DMS53 (cell line): ENCODE measurements at regions not wholly inside any gene's neighbourhood (a gene's known extent, or its start where the extent isn't known, plus 50 kb on each side); places are given as distances from the start of the nearest gene placed in this dataset.

Experiments
- DNase-seq: peaks from one replicate; lab custom pipeline; 2025; lab: John Stamatoyannopoulos, UW

- DNase-seq: no peak
Measured at GRCh38 chr6:139597771-139598755, 223.6 kb upstream of the CITED2 start.

DNA sequence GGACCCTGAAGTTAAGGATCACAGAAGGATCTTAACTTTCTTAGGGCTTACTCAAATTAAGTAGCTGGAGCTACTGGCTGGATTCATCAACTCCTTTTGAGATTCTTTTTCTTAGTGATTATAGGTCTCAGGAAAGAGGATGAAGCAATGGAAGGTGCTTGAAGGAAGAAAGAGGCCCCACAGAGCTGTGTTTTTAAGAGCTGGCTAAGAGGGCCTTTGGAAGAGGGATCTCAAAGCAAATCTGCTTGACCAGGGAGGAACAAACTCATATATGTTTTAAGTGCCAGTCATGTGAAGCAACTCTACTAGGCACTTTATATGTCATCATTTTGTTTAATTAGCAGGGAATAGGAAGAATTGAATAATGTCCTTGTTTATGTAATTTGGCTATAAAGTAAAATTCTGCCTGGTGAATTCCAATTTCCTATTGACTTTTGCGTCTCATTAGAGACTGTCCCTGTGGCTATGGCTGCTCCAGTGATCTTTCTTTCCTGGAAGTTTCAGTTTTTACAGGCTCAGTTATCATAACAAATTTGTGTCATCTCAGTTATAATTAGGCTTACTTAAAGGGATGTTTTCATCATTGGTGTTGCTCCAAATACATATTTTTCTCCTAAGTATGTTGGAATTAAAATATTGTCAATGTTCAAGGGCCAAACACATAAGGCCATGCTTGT, 222.8 kb upstream of the CITED2 start:
- no peak for DNase-seq

- no peak for DNase-seq
Measured at GRCh38 chr6:139595183-139595582, 220.7 kb upstream of the CITED2 start.

- no peak for DNase-seq
Measured at GRCh38 chr6:139594333-139594965, 220.0 kb upstream of the CITED2 start.

DNA sequence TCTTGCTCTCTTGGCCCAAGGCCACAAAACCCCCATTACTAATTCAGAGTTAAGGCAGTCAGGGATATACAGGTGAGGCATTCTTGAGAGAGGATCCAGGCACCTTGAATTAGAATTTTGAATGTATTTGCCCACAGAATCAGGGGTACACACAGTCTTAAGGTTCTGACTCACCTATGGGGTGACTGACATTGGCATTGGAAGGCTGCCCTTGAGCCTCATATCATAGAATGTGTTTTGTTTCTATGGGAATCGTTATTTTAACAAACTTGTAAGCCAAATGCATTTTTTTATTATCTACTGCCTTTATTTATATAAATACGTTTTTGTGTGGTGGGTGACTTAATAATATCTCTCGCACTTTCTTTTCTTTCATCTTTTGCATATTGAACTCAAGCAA, 218.6 kb upstream of the CITED2 start:
- no peak for DNase-seq

DNA sequence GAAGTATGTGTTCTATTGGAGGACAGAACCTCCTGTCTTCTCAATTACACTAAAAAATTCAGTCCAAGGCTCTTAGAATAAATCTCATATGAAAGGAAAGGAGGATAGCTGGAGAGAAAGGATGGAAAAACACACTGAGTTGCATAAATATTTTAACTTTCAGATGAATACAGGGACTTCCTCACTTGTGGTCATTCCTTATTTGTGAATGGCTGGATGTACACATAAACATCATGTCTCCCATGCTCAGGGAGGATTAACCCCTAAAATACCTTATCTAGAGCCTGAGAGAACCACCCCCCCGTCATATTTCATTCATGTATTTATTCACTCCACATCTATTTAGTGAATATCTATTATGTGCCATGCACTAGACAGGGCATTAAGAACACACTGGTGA, 217.6 kb upstream of the CITED2 start:
- no peak for DNase-seq

DNA sequence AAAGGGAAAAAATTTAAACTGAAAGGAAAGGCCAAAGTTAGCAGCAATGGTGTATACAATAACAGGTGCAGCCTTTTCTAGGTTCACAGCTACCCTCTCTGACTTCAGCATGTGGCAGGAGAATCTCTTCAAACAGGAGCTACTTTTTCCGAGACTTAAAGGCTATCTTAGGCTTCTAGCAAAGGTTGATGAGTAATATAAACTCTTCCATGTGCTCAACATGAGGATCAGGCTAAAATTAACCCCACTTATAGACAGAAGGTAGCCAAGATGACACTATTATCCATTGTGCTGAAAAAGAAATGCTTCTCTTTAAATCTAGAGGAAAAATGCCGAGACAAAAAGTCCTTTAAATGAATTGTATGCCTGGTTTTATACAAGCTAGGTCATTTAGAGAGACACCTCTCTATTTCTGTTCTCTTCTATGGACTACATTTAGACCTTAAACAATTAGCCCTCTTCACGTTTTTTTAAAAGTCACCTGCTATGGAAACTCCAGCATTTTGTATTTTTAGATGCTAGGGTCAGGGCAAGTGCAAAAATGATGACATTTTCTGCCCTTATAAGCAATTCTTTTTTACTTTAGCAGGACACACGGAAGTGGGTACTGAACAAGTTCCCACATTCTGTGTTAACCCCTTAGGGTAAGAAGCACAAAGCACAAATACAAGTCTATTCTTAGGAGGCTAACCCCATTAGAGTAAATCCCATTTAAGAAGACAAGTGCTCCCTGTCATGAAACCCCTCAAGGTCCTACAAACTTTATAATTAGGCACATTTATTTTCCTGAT, 216.8 kb upstream of the CITED2 start:
- DNase-seq: no peak

DNA sequence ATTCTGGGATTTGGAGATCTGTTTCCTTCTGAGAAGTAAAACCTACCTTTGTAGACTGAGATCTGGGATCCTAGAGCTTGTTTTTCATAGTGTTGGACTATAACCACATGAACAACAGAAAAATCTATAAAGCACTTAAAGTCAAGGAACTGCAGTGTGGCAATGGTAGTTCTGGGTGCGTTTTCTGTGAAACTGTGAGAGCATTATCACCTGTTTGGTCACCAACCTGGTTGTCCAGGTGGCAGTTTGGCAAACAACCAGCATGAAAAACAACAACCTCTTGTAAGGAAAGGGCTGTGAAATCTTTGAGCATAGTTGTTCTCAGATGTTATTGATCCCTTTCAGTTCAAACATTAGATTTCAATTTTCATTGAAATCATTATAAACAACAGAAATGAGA, 215.8 kb upstream of the CITED2 start:
- DNase-seq: peak; percentile 53

GRCh38 chr6:139588734-139589593, 214.5 kb upstream of the CITED2 start:
- DNase-seq: peak; percentile 44

DNA sequence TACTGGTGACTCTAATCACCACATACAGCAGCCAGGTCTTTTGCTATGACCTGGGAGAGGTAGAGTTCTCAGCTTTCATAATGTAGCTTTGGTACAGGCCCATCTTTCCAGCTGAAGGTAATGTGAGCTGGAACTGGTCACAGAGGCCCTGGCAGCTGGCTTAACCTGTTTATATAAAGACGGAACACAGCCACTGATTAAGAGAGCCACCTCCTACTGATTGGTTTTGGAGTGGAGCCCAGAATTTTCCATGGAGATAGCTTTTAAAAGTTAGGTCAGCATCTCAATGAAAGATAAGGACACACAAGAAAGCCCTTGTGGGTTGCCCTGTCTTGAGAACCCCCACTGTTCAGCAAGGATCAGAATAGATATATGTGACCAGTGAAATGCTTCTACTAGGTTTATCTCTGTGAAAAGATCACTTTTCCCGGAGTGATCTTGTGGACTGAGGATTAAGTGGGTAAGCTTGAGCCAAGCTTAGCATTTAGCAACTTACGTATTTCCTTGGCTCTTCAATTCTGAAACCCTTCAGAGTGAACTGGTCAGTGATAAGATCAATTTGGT, 213.7 kb upstream of the CITED2 start:
- peak; percentile 81 for DNase-seq

DNA sequence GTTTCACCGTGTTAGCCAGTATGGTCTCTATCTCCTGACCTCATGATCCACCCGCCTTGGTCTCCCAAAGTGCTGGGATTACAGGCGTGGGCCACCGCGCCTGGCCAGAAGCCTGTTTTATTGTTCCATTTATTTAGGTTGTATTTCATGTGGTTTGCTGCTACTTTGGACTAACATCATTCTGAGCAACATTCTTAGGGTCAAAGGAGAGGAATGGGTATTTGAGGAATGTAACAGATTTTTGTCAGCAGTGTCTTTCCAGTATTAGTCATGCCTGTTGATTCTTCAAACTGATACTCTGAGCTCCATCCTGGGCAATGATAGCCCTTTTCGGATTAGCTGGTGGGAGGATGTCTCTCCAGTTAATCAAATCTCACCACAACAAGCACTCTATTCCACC, 213.0 kb upstream of the CITED2 start:
- no peak for DNase-seq

DNA sequence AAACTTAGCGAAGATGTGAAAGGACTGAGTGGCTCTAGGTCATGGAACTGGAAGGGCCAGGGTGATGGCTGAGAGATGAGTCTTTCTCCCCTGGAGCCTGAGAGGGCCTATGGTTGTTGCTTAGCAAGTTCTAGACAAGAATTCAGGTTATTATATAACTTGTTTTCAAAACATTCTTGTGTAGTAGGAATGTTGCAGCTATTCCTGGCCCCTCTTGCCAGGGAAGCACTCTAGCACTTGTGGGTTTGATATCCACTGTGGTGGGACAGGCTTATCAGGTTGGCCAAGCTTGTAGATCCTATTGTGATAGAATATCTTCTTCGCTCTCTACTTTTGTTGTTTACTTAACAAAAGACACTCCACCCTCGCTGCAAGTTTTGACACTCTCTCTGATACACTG, 211.8 kb upstream of the CITED2 start:
- no peak for DNase-seq

- DNase-seq: no peak
Measured at GRCh38 chr6:139584599-139584998, 210.2 kb upstream of the CITED2 start.

GRCh38 chr6:139583420-139583819, 209.0 kb upstream of the CITED2 start:
- no peak for DNase-seq

- no peak for DNase-seq
Measured at GRCh38 chr6:139582956-139583355, 208.5 kb upstream of the CITED2 start.

- no peak for DNase-seq
Measured at GRCh38 chr6:139581485-139581865, 207.0 kb upstream of the CITED2 start.

GRCh38 chr6:139580592-139581484, 206.4 kb upstream of the CITED2 start:
- DNase-seq: no peak

- DNase-seq: peak; percentile 6
Measured at GRCh38 chr6:139577763-139578604, 203.5 kb upstream of the CITED2 start.
